Ishikawa (cell line): ENCODE measurements at regions not wholly inside any gene's neighbourhood (a gene's known extent, or its start where the extent isn't known, plus 50 kb on each side); places are given as distances from the start of the nearest gene placed in this dataset.

Source experiments
- CEBPB ChIP-seq: IDR thresholded peaks from 2 replicates; pipeline ENCODE4 v1.6.1; 2012
- CREB1 ChIP-seq: IDR thresholded peaks from 2 replicates; pipeline ENCODE4 v1.6.1; 2012; ENCODE audit warnings: low read depth
- EGR1 ChIP-seq: IDR thresholded peaks from 2 replicates; pipeline ENCODE4 v1.6.1; 2012
- EP300 ChIP-seq: IDR thresholded peaks from 2 replicates; pipeline ENCODE4 v1.6.1; 2012; ENCODE audit warnings: borderline replicate concordance
- FOXM1 ChIP-seq: IDR thresholded peaks from 2 replicates; pipeline ENCODE4 v1.6.1; 2012; ENCODE audit warnings: low read depth, borderline replicate concordance
- NFIC ChIP-seq: IDR thresholded peaks from 2 replicates; pipeline ENCODE4 v1.6.1; 2012
- RAD21 ChIP-seq: IDR thresholded peaks from 2 replicates; pipeline ENCODE4 v1.6.1; 2012; ENCODE audit warnings: low read depth
- REST ChIP-seq: IDR thresholded peaks from 2 replicates; pipeline ENCODE4 v1.6.1; 2012; ENCODE audit warnings: low read depth, mild to moderate bottlenecking
- TAF1 ChIP-seq: IDR thresholded peaks from 2 replicates; pipeline ENCODE4 v1.6.1; 2012; ENCODE audit warnings: low read depth, mild to moderate bottlenecking
- TCF12 ChIP-seq: IDR thresholded peaks from 2 replicates; pipeline ENCODE4 v1.6.1; 2012; ENCODE audit warnings: low read depth
- TEAD4 ChIP-seq: IDR thresholded peaks from 2 replicates; pipeline ENCODE4 v1.6.1; 2012
- USF1 ChIP-seq: IDR thresholded peaks from 2 replicates; pipeline ENCODE4 v1.6.1; 2012
- YY1 ChIP-seq: IDR thresholded peaks from 2 replicates; pipeline ENCODE4 v1.6.1; 2012; ENCODE audit warnings: low read depth
- ZBTB7A ChIP-seq: IDR thresholded peaks from 2 replicates; pipeline ENCODE4 v1.6.1; 2012; ENCODE audit warnings: low read depth
- TF ChIP-seq, protein P1 (sequence below): IDR thresholded peaks from 2 replicates; pipeline ENCODE4 v1.6.1; 2012

GRCh38 chr11:69553416-69554357, 72.2 kb downstream of the LINC01488 start:
- TF ChIP-seq CREB1 (no peak), EGR1 (no peak), RAD21 (no peak), NFIC (no peak), REST (no peak), EP300 (no peak), YY1 (no peak), CEBPB (no peak), FOXM1 (no peak), USF1 (no peak)
- TF ChIP-seq, protein P1, sequence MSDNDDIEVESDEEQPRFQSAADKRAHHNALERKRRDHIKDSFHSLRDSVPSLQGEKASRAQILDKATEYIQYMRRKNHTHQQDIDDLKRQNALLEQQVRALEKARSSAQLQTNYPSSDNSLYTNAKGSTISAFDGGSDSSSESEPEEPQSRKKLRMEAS: no peak

- TF ChIP-seq TCF12 (no peak), TAF1 (no peak), USF1 (no peak), TEAD4 (no peak), CREB1 (no peak), EP300 (no peak), YY1 (no peak), RAD21 (no peak), CEBPB (no peak), NFIC (no peak), REST (no peak), ZBTB7A (no peak), EGR1 (no peak), FOXM1 (no peak)
- TF ChIP-seq, protein P1: no peak
Measured at GRCh38 chr11:69554849-69555248, 73.4 kb downstream of the LINC01488 start.

DNA sequence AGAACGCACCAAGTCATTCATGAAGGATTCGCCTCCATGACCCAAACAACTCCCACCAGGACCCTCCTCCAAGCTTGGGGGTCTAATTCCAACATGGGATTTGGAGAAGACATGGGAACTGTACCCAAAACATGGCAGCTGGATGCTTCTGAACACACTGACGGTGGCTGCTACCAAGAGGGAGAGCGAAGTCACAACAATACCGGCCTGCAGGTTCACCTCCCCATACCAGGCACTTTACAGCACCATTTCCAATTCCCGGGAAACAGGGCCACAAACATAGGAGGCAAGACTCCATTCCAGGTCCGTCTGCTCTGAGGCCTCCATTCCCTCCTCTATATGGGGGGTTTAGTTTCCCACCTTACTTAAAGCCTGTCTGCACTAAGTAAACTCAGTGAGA, 75.8 kb downstream of the LINC01488 start:
- TF ChIP-seq REST (no peak), NFIC (no peak)

DNA sequence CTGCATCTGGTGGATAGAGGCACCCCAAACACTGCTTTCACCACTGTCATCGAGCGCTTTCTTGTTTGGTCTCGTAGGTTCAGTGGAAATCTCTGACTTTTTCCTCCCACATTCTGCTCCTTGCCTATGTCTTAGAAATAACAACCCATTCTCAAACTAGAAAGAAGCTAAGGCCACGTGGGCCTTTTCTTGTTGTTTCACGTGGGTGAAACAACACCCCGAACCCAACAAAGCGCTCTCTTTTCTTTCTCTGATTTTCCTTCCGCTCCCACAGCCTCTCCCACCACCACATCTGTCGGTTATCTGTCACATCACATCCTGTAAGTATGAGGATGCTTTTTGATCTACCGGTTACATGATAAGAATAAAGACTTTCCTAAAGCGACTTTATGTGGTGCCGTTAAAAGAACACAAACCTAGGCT, 77.1 kb downstream of the LINC01488 start:
- TF ChIP-seq EGR1: no peak

GRCh38 chr11:69559181-69559580, 77.7 kb downstream of the LINC01488 start:
- no peak for TF ChIP-seq TCF12
- TF ChIP-seq YY1: no peak
- TF ChIP-seq FOXM1: no peak
- TF ChIP-seq CEBPB: no peak
- TF ChIP-seq EP300: no peak
- TF ChIP-seq, protein P1: no peak
- TF ChIP-seq RAD21: no peak
- TF ChIP-seq CREB1: no peak
- TF ChIP-seq EGR1: no peak
- no peak for TF ChIP-seq REST
- no peak for TF ChIP-seq TEAD4
- no peak for TF ChIP-seq ZBTB7A
- TF ChIP-seq NFIC: no peak
- TF ChIP-seq TAF1: no peak
- no peak for TF ChIP-seq USF1
